ENCODE measurements at regions not wholly inside any gene's neighbourhood (a gene's known extent, or its start where the extent isn't known, plus 50 kb on each side); places are given as distances from the start of the nearest gene placed in this dataset.

DNA sequence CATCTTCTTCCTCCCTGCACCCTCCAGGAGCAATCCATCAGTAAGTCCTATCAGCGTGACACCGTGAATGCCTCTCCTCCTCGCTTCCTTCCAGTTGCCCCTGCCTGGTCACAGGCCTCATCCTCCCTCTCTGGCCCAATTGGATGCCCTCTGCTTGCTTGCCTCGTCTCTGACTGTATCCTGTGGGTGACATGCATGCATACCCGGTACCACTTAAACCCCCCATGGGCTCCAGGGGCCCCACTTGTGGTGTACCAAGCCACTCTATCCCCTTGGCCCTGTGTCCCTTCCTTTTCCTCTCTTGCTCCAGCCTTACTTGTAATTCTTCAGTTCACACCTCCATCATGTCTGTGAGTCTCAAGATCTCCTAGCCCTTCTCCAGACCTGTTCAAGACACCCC is 106.0 kb upstream of the RTL1 start:
- TF ChIP-seq, protein P1, sequence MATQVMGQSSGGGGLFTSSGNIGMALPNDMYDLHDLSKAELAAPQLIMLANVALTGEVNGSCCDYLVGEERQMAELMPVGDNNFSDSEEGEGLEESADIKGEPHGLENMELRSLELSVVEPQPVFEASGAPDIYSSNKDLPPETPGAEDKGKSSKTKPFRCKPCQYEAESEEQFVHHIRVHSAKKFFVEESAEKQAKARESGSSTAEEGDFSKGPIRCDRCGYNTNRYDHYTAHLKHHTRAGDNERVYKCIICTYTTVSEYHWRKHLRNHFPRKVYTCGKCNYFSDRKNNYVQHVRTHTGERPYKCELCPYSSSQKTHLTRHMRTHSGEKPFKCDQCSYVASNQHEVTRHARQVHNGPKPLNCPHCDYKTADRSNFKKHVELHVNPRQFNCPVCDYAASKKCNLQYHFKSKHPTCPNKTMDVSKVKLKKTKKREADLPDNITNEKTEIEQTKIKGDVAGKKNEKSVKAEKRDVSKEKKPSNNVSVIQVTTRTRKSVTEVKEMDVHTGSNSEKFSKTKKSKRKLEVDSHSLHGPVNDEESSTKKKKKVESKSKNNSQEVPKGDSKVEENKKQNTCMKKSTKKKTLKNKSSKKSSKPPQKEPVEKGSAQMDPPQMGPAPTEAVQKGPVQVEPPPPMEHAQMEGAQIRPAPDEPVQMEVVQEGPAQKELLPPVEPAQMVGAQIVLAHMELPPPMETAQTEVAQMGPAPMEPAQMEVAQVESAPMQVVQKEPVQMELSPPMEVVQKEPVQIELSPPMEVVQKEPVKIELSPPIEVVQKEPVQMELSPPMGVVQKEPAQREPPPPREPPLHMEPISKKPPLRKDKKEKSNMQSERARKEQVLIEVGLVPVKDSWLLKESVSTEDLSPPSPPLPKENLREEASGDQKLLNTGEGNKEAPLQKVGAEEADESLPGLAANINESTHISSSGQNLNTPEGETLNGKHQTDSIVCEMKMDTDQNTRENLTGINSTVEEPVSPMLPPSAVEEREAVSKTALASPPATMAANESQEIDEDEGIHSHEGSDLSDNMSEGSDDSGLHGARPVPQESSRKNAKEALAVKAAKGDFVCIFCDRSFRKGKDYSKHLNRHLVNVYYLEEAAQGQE (IDR thresholded peaks at IDR 0.05; ENCODE audit: low read depth): no peak
- TF ChIP-seq, protein P2, sequence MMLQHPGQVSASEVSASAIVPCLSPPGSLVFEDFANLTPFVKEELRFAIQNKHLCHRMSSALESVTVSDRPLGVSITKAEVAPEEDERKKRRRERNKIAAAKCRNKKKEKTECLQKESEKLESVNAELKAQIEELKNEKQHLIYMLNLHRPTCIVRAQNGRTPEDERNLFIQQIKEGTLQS (IDR thresholded peaks at IDR 0.05): no peak
- no peak for TF ChIP-seq SIN3A (IDR thresholded peaks at IDR 0.05; ENCODE audit: low read depth)
- TF ChIP-seq EZH2 (IDR thresholded peaks at IDR 0.05): no peak
- TF ChIP-seq, protein P3, sequence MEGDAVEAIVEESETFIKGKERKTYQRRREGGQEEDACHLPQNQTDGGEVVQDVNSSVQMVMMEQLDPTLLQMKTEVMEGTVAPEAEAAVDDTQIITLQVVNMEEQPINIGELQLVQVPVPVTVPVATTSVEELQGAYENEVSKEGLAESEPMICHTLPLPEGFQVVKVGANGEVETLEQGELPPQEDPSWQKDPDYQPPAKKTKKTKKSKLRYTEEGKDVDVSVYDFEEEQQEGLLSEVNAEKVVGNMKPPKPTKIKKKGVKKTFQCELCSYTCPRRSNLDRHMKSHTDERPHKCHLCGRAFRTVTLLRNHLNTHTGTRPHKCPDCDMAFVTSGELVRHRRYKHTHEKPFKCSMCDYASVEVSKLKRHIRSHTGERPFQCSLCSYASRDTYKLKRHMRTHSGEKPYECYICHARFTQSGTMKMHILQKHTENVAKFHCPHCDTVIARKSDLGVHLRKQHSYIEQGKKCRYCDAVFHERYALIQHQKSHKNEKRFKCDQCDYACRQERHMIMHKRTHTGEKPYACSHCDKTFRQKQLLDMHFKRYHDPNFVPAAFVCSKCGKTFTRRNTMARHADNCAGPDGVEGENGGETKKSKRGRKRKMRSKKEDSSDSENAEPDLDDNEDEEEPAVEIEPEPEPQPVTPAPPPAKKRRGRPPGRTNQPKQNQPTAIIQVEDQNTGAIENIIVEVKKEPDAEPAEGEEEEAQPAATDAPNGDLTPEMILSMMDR (IDR thresholded peaks at IDR 0.05 in 2 of 3, conservative IDR thresholded peaks at IDR 0.05 in 1 of 3; ENCODE audit: borderline replicate concordance in 1 of 3, insufficient read depth in 1 of 3, low read depth in 2 of 3, low read length in 2 of 3): no peak
- TF ChIP-seq YY1 (IDR thresholded peaks at IDR 0.05; ENCODE audit: extremely low read depth, insufficient replicate concordance, low read depth, low read length): no peak
